ENCODE measurements at regions not wholly inside any gene's neighbourhood (a gene's known extent, or its start where the extent isn't known, plus 50 kb on each side); places are given as distances from the start of the nearest gene placed in this dataset.

- Mint-ChIP-seq H3K4me3 (no peak overlapping the region), H3K4me1 (no peaks in the 10 kb centered on the region), H3K9me3 (no peaks in the 10 kb centered on the region), H3K27me3 (peaks cover 11% of the 10 kb centered on the region), H3K27ac (no peak overlapping the region)
- DNase-seq, result no peak
- ATAC-seq, result no peak
Observed at GRCh38 chr13:105200181-105200580, 1335.3 kb downstream of the EFNB2 start.

GRCh38 chr13:105196052-105196451, 1339.4 kb downstream of the EFNB2 start:
- Mint-ChIP-seq H3K27me3 (no peaks in the 10 kb centered on the region), H3K4me3 (no peak overlapping the region), H3K9me3 (no peaks in the 10 kb centered on the region), H3K27ac (no peak overlapping the region), H3K4me1 (no peaks in the 10 kb centered on the region)
- no peak for ATAC-seq
- no peak for DNase-seq

GRCh38 chr13:105193026-105193425, 1342.4 kb downstream of the EFNB2 start:
- no peaks in the 10 kb centered on the region for H3K4me1 Mint-ChIP-seq
- DNase-seq, result no peak
- H3K27me3 Mint-ChIP-seq, result no peaks in the 10 kb centered on the region
- H3K9me3 Mint-ChIP-seq, result no peaks in the 10 kb centered on the region
- H3K27ac Mint-ChIP-seq, result no peak overlapping the region
- no peak for ATAC-seq
- H3K4me3 Mint-ChIP-seq, result no peak overlapping the region

GRCh38 chr13:105184201-105184600, 1351.3 kb downstream of the EFNB2 start:
- no peak for DNase-seq
- ATAC-seq, result no peak
- no peaks in the 10 kb centered on the region for H3K27me3 Mint-ChIP-seq
- H3K4me1 Mint-ChIP-seq, result no peaks in the 10 kb centered on the region
- no peak overlapping the region for H3K4me3 Mint-ChIP-seq
- H3K27ac Mint-ChIP-seq, result no peak overlapping the region
- H3K9me3 Mint-ChIP-seq, result no peaks in the 10 kb centered on the region

GRCh38 chr13:105177265-105177900, 1358.1 kb downstream of the EFNB2 start:
- no peaks in the 10 kb centered on the region for H3K9me3 Mint-ChIP-seq
- ATAC-seq (no peak), DNase-seq (no peak)
- H3K4me3 Mint-ChIP-seq, result no peak overlapping the region
- no peaks in the 10 kb centered on the region for H3K4me1 Mint-ChIP-seq
- H3K27me3 Mint-ChIP-seq, result no peaks in the 10 kb centered on the region
- peak overlapping the region in 1 of 2 donors; percentile 13 for H3K27ac Mint-ChIP-seq

- Mint-ChIP-seq H3K9me3 (no peaks in the 10 kb centered on the region), H3K27me3 (no peaks in the 10 kb centered on the region), H3K4me3 (no peak overlapping the region), H3K27ac (no peak overlapping the region), H3K4me1 (peaks cover 6% of the 10 kb centered on the region)
- DNase-seq (no peak), ATAC-seq (no peak)
Observed at GRCh38 chr13:105170438-105170837, 1365.0 kb downstream of the EFNB2 start.

GRCh38 chr13:105168295-105168694, 1367.2 kb downstream of the EFNB2 start:
- H3K27ac Mint-ChIP-seq, result no peak overlapping the region
- no peak overlapping the region for H3K4me3 Mint-ChIP-seq
- ATAC-seq (no peak), DNase-seq (no peak)
- H3K27me3 Mint-ChIP-seq, result no peaks in the 10 kb centered on the region
- peaks cover 6% of the 10 kb centered on the region for H3K4me1 Mint-ChIP-seq
- H3K9me3 Mint-ChIP-seq, result no peaks in the 10 kb centered on the region

GRCh38 chr13:105167385-105167784, 1368.1 kb downstream of the EFNB2 start:
- DNase-seq, result no peak
- H3K9me3 Mint-ChIP-seq, result no peaks in the 10 kb centered on the region
- H3K4me3 Mint-ChIP-seq, result no peak overlapping the region
- ATAC-seq, result no peak
- H3K4me1 Mint-ChIP-seq, result peaks cover 6% of the 10 kb centered on the region
- H3K27me3 Mint-ChIP-seq, result no peaks in the 10 kb centered on the region
- no peak overlapping the region for H3K27ac Mint-ChIP-seq

GRCh38 chr13:105165449-105166125, 1369.9 kb downstream of the EFNB2 start:
- no peak for DNase-seq
- no peak for ATAC-seq
- no peaks in the 10 kb centered on the region for H3K9me3 Mint-ChIP-seq
- H3K4me1 Mint-ChIP-seq, result peaks cover 6% of the 10 kb centered on the region
- H3K27me3 Mint-ChIP-seq, result no peaks in the 10 kb centered on the region
- H3K4me3 Mint-ChIP-seq, result no peak overlapping the region
- no peak overlapping the region for H3K27ac Mint-ChIP-seq

- Mint-ChIP-seq H3K4me3 (no peak overlapping the region), H3K27me3 (no peaks in the 10 kb centered on the region), H3K9me3 (no peaks in the 10 kb centered on the region), H3K4me1 (no peaks in the 10 kb centered on the region), H3K27ac (no peak overlapping the region)
- ATAC-seq (no peak), DNase-seq (no peak)
Observed at GRCh38 chr13:105159841-105160240, 1375.6 kb downstream of the EFNB2 start.

GRCh38 chr13:105153611-105154010, 1381.9 kb downstream of the EFNB2 start:
- no peak for DNase-seq
- Mint-ChIP-seq H3K27ac (no peak overlapping the region), H3K27me3 (no peaks in the 10 kb centered on the region), H3K9me3 (no peaks in the 10 kb centered on the region), H3K4me1 (no peaks in the 10 kb centered on the region), H3K4me3 (no peak overlapping the region)
- no peak for ATAC-seq

- Mint-ChIP-seq H3K4me3 (no peak overlapping the region), H3K4me1 (no peaks in the 10 kb centered on the region), H3K27me3 (no peaks in the 10 kb centered on the region), H3K27ac (no peak overlapping the region), H3K9me3 (no peaks in the 10 kb centered on the region)
- DNase-seq, result no peak
- ATAC-seq, result no peak
Observed at GRCh38 chr13:105151639-105152038, 1383.8 kb downstream of the EFNB2 start.

GRCh38 chr13:105147461-105147860, 1388.0 kb downstream of the EFNB2 start:
- H3K4me1 Mint-ChIP-seq, result no peaks in the 10 kb centered on the region

GRCh38 chr13:105144936-105145335, 1390.5 kb downstream of the EFNB2 start:
- no peak for ATAC-seq
- no peaks in the 10 kb centered on the region for H3K9me3 Mint-ChIP-seq
- no peak for DNase-seq
- H3K27me3 Mint-ChIP-seq, result no peaks in the 10 kb centered on the region
- no peak overlapping the region for H3K4me3 Mint-ChIP-seq
- H3K27ac Mint-ChIP-seq, result no peak overlapping the region
- H3K4me1 Mint-ChIP-seq, result peaks cover 8% of the 10 kb centered on the region

More at GRCh38 chr13:105147461-105147860, 1388.0 kb downstream of the EFNB2 start:
- Mint-ChIP-seq H3K27ac (no peak overlapping the region), H3K4me3 (no peak overlapping the region), H3K9me3 (no peaks in the 10 kb centered on the region), H3K27me3 (no peaks in the 10 kb centered on the region)
- DNase-seq (no peak), ATAC-seq (no peak)

- Mint-ChIP-seq H3K9me3 (no peaks in the 10 kb centered on the region), H3K27ac (no peak overlapping the region), H3K4me1 (peaks cover 16% of the 10 kb centered on the region), H3K4me3 (no peak overlapping the region), H3K27me3 (no peaks in the 10 kb centered on the region)
- ATAC-seq (no peak), DNase-seq (no peak)
Observed at GRCh38 chr13:105144020-105144419, 1391.4 kb downstream of the EFNB2 start.

- Mint-ChIP-seq H3K27me3 (no peaks in the 10 kb centered on the region), H3K4me1 (peaks cover 17% of the 10 kb centered on the region), H3K27ac (no peak overlapping the region), H3K4me3 (no peak overlapping the region), H3K9me3 (no peaks in the 10 kb centered on the region)
- DNase-seq (no peak), ATAC-seq (no peak)
Observed at GRCh38 chr13:105142556-105142955, 1392.9 kb downstream of the EFNB2 start.

Measured in stimulated activated naive CD8-positive, alpha-beta T cell treated with anti-CD3 and anti-CD28 coated beads, Interleukin-15, amount 100 ng/mL, for 72 hours (primary cell).